ENCODE measurements at regions not wholly inside any gene's neighbourhood (a gene's known extent, or its start where the extent isn't known, plus 50 kb on each side); places are given as distances from the start of the nearest gene placed in this dataset.

DNA sequence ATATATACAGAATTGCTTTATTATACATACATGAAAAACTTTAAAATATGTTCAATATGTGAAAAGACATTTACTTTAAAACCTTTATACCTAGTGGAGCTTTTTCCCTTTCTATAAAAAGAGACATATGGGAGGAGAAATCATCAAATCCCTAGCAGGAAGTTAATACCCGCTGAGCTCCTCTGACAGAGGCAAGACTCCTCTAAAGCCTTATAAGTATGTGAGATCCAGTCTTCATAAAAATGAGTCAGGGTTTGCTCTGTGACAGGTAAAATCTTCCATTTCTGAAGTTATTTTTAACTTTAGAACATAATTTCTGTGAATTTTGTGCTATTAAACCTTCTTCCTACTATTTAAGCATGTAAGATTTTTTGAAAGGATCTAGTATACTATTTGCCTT is 634.4 kb upstream of the AADAT start:
- no peak for DNase-seq (ENCODE audit: low read depth)
- Mint-ChIP-seq H3K4me1 (ENCODE audit: low read depth, unreplicated experiment) (no peaks in the 10 kb centered on the region), H3K9me3 (ENCODE audit: unreplicated experiment) (peaks cover 2% of the 10 kb centered on the region), H3K4me3 (ENCODE audit: unreplicated experiment) (no peak overlapping the region), H3K27ac (ENCODE audit: unreplicated experiment) (no peak overlapping the region), H3K36me3 (ENCODE audit: low read depth, unreplicated experiment) (no peaks in the 10 kb centered on the region), H3K27me3 (ENCODE audit: low read depth, unreplicated experiment) (no peaks in the 10 kb centered on the region)
- H2AFZ ChIP-seq (ENCODE audit: low read depth, low read length) = no peak overlapping the region
- no peak overlapping the region for H3K4me3 ChIP-seq (ENCODE audit: insufficient read depth, low read depth, low read length)
- no peaks in the 10 kb centered on the region for H4K20me1 ChIP-seq (ENCODE audit: insufficient read depth, low read length)
- H3K79me2 ChIP-seq (ENCODE audit: insufficient read depth, low read length) = no peaks in the 10 kb centered on the region
- no peak overlapping the region for H3K4me2 ChIP-seq (ENCODE audit: low read length)
- no peaks in the 10 kb centered on the region for H3K9me3 ChIP-seq (ENCODE audit: insufficient read depth, low read depth, low read length)
- FAIRE-seq = no peak
- H3K9ac ChIP-seq (ENCODE audit: low read length) = no peak overlapping the region
- TF ChIP-seq EZH2 (IDR thresholded peaks at IDR 0.05; ENCODE audit: insufficient read depth, low read length) = no peak
- TF ChIP-seq, protein P1, sequence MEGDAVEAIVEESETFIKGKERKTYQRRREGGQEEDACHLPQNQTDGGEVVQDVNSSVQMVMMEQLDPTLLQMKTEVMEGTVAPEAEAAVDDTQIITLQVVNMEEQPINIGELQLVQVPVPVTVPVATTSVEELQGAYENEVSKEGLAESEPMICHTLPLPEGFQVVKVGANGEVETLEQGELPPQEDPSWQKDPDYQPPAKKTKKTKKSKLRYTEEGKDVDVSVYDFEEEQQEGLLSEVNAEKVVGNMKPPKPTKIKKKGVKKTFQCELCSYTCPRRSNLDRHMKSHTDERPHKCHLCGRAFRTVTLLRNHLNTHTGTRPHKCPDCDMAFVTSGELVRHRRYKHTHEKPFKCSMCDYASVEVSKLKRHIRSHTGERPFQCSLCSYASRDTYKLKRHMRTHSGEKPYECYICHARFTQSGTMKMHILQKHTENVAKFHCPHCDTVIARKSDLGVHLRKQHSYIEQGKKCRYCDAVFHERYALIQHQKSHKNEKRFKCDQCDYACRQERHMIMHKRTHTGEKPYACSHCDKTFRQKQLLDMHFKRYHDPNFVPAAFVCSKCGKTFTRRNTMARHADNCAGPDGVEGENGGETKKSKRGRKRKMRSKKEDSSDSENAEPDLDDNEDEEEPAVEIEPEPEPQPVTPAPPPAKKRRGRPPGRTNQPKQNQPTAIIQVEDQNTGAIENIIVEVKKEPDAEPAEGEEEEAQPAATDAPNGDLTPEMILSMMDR (IDR thresholded peaks at IDR 0.05; ENCODE audit: insufficient read depth, low read depth, low read length) = no peak
- no peaks in the 10 kb centered on the region for H3K27me3 ChIP-seq (ENCODE audit: insufficient read depth, low read length)
- no peak overlapping the region for H3K27ac ChIP-seq (ENCODE audit: low read depth, low read length)
- H3K4me1 ChIP-seq (ENCODE audit: insufficient read depth, low read length) = no peaks in the 10 kb centered on the region
- H3K36me3 ChIP-seq (ENCODE audit: insufficient read depth, low read length) = no peaks in the 10 kb centered on the region

DNA sequence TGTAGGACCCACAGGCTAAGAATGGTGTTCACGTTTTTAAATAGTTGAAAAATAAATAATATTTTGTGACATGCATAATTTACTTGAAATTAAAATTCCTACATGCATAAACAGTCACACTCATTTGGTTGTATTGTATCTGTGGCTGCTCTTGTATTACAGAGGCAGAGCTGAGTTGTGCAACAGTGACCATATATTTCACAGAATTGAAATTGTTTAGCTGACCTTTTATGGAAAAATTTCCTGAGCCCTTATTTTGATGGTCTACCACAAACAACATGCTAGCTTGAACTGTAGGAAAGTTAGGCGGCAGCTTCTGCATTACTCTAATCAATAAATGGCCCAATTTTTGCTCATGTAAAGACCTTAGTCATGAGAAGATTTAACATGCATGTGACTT is 633.4 kb upstream of the AADAT start:
- Mint-ChIP-seq H3K4me1 (ENCODE audit: low read depth, unreplicated experiment) (no peaks in the 10 kb centered on the region), H3K27me3 (ENCODE audit: low read depth, unreplicated experiment) (no peaks in the 10 kb centered on the region)
- H3K36me3 ChIP-seq (ENCODE audit: insufficient read depth, low read length) = no peaks in the 10 kb centered on the region

DNA sequence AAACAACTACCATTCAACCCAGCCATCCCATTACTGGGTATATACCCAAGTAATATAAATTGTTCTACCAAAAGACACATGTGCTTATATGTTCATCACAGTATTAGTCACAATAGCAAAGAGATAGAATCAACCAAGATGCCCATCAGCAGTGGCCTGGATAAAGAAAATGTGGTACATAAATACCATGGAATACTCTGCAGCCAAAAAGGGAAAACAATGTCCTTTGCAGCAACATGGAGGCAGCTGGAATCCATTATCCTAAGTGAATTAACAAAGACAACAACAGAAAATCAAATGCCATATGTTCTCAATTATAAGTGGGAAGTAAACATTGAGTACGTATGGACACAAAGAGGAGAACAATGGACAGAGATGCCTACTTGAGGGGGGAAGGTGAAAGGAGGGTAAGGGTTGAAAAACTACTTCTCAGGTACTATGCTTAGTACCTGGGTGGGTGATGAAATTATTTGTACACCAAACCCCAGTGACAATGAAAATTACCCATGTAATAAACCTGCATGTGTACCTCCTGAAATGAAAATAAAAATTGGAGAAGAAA is 632.1 kb upstream of the AADAT start:
- Histone ChIP-seq H3K27ac (ENCODE audit: low read depth, low read length) (no peak overlapping the region), H2AFZ (ENCODE audit: low read depth, low read length) (no peak overlapping the region)

More for the DNA sequence above, 633.4 kb upstream of the AADAT start:
- Histone ChIP-seq H4K20me1 (ENCODE audit: insufficient read depth, low read length) (no peaks in the 10 kb centered on the region), H3K79me2 (ENCODE audit: insufficient read depth, low read length) (no peaks in the 10 kb centered on the region), H2AFZ (ENCODE audit: low read depth, low read length) (no peak overlapping the region), H3K4me1 (ENCODE audit: insufficient read depth, low read length) (no peaks in the 10 kb centered on the region), H3K27me3 (ENCODE audit: insufficient read depth, low read length) (no peaks in the 10 kb centered on the region), H3K4me3 (ENCODE audit: insufficient read depth, low read depth, low read length) (no peak overlapping the region), H3K9ac (ENCODE audit: low read length) (no peak overlapping the region), H3K27ac (ENCODE audit: low read depth, low read length) (no peak overlapping the region), H3K9me3 (ENCODE audit: insufficient read depth, low read depth, low read length) (no peaks in the 10 kb centered on the region), H3K4me2 (ENCODE audit: low read length) (no peak overlapping the region)
- Mint-ChIP-seq H3K27ac (ENCODE audit: unreplicated experiment) (no peak overlapping the region), H3K9me3 (ENCODE audit: unreplicated experiment) (peaks cover 2% of the 10 kb centered on the region), H3K36me3 (ENCODE audit: low read depth, unreplicated experiment) (no peaks in the 10 kb centered on the region), H3K4me3 (ENCODE audit: unreplicated experiment) (no peak overlapping the region)
- TF ChIP-seq, protein P1 (IDR thresholded peaks at IDR 0.05; ENCODE audit: insufficient read depth, low read depth, low read length) = no peak
- no peak for TF ChIP-seq EZH2 (IDR thresholded peaks at IDR 0.05; ENCODE audit: insufficient read depth, low read length)
- FAIRE-seq = no peak
- DNase-seq (ENCODE audit: low read depth) = no peak

More for the DNA sequence above, 632.1 kb upstream of the AADAT start:
- H3K9ac ChIP-seq (ENCODE audit: low read length) = no peak overlapping the region
- no peaks in the 10 kb centered on the region for H4K20me1 ChIP-seq (ENCODE audit: insufficient read depth, low read length)
- TF ChIP-seq EZH2 (IDR thresholded peaks at IDR 0.05; ENCODE audit: insufficient read depth, low read length) = no peak
- TF ChIP-seq, protein P1 (IDR thresholded peaks at IDR 0.05; ENCODE audit: insufficient read depth, low read depth, low read length) = no peak
- Mint-ChIP-seq H3K4me1 (ENCODE audit: low read depth, unreplicated experiment) (no peaks in the 10 kb centered on the region), H3K4me3 (ENCODE audit: unreplicated experiment) (no peak overlapping the region), H3K27me3 (ENCODE audit: low read depth, unreplicated experiment) (no peaks in the 10 kb centered on the region), H3K9me3 (ENCODE audit: unreplicated experiment) (peaks cover 2% of the 10 kb centered on the region), H3K36me3 (ENCODE audit: low read depth, unreplicated experiment) (no peaks in the 10 kb centered on the region), H3K27ac (ENCODE audit: unreplicated experiment) (no peak overlapping the region)
- H3K4me1 ChIP-seq (ENCODE audit: insufficient read depth, low read length) = no peaks in the 10 kb centered on the region
- H3K4me3 ChIP-seq (ENCODE audit: insufficient read depth, low read depth, low read length) = no peak overlapping the region
- no peaks in the 10 kb centered on the region for H3K9me3 ChIP-seq (ENCODE audit: insufficient read depth, low read depth, low read length)
- DNase-seq (ENCODE audit: low read depth) (no peak), FAIRE-seq (no peak)
- H3K79me2 ChIP-seq (ENCODE audit: insufficient read depth, low read length) = no peaks in the 10 kb centered on the region
- no peak overlapping the region for H3K4me2 ChIP-seq (ENCODE audit: low read length)
- H3K36me3 ChIP-seq (ENCODE audit: insufficient read depth, low read length) = no peaks in the 10 kb centered on the region
- no peaks in the 10 kb centered on the region for H3K27me3 ChIP-seq (ENCODE audit: insufficient read depth, low read length)

Measured in astrocyte (in vitro differentiated cells and primary cell).